Body of pancreas (tissue), 4 donors: ENCODE measurements at regions not wholly inside any gene's neighbourhood (a gene's known extent, or its start where the extent isn't known, plus 50 kb on each side); places are given as distances from the start of the nearest gene placed in this dataset.

Source experiments
- ATAC-seq: fragments of 150-250 bp; one replicate; pipeline ENCODE4 v1.9.1; 2016
- DNase-seq, 4 donors: peaks; one replicate each; pipeline ENCODE4 v3.0.0-alpha.2; 2019
- H3K27ac ChIP-seq, 4 donors: fragments of 200-600 bp; sonication (generic); 1 replicate in 3 of 4; 2 replicates in 1 of 4; pipeline versions ENCODE4 v1.5.1 to v1.6.1; 2016 to 2019; ENCODE audit warnings: mild to moderate bottlenecking in 1 of 4, mixed read lengths in 1 of 4, moderate library complexity in 1 of 4
- H3K27me3 ChIP-seq, 2 donors: fragments of 200-600 bp; sonication (generic); one replicate each; pipeline ENCODE4 v1.6.0; 2016; ENCODE audit warnings: mild to moderate bottlenecking in 1 of 2
- H3K36me3 ChIP-seq, 2 donors: fragments of 200-600 bp; sonication (generic); replicated peaks in 1 of 2; 2 replicates each; pipeline ENCODE4 v1.5.1; 2016; ENCODE audit warnings: low read depth in 2 of 2; ENCODE audit not compliant: insufficient read depth in 1 of 2
- H3K4me1 ChIP-seq: fragments of 200-600 bp; sonication (generic); one replicate; pipeline ENCODE4 v1.6.0; 2016
- H3K4me3 ChIP-seq, 2 donors: fragments of 200-600 bp; sonication (generic); 1 replicate in 1 of 2; 2 replicates in 1 of 2; pipeline ENCODE4 v1.5.1; 2016 to 2019
- H3K9me3 ChIP-seq, 3 donors: fragments of 200-600 bp; sonication (generic); 1 replicate in 2 of 3; 2 replicates in 1 of 3; pipeline ENCODE4 v1.5.1; 2016
- CTCF ChIP-seq, 7 experiments: fragments of 450-650 bp in 4 of 7; fragments of 200-600 bp in 3 of 7; sonication (generic) in 3 of 7; IDR thresholded peaks; one replicate each; pipeline ENCODE4 v1.5.1; 2016 to 2019; ENCODE audit warnings: antibody characterized with exemption in 7 of 7
- POLR2A ChIP-seq, 3 donors: fragments of 450-650 bp; IDR thresholded peaks; one replicate each; pipeline ENCODE4 v1.6.1; 2016; ENCODE audit warnings: antibody characterized with exemption in 3 of 3, mild to moderate bottlenecking in 2 of 3
- WGBS, 2 donors: methylation state at CpG; one replicate each; pipeline ENCODE4 v1.1.5; 2017; 5-methylcytosine and 5-hydroxymethylcytosine counted together
- intact Hi-C: fragments of 100-400 bp; cut with DNase I; formaldehyde crosslinking; loops from one replicate; pipeline ENCODE4 v1.15.1; 2023

- Histone ChIP-seq H3K36me3 (no peaks in the 10 kb centered on the region), H3K27me3 (no peaks in the 10 kb centered on the region), H3K4me1 (no peaks in the 10 kb centered on the region), H3K9me3 (no peaks in the 10 kb centered on the region), H3K4me3 (no peak overlapping the region), H3K27ac (no peak overlapping the region)
- 39 to 50% methylated on average over 1 of the region's 1 CpG for WGBS, 2 donors
- DNase-seq (no peak), ATAC-seq (no peak)
- TF ChIP-seq POLR2A (IDR thresholded peaks at IDR 0.05) (no peak), CTCF (IDR thresholded peaks at IDR 0.05) (no peak)
- intact Hi-C loops: no loop called here
Observed at GRCh38 chr15:36053746-36054145, 507.8 kb upstream of the DPH6 start.

GRCh38 chr15:36059596-36059995 is 513.6 kb upstream of the DPH6 start:
- Histone ChIP-seq H3K27me3 (no peaks in the 10 kb centered on the region), H3K9me3 (no peaks in the 10 kb centered on the region), H3K27ac (no peak overlapping the region), H3K4me3 (no peak overlapping the region), H3K4me1 (no peaks in the 10 kb centered on the region), H3K36me3 (no peaks in the 10 kb centered on the region)
- WGBS, 2 donors: 75 to 76% methylated on average over 3 of the region's 3 CpGs
- DNase-seq (no peak), ATAC-seq (no peak)
- TF ChIP-seq CTCF (IDR thresholded peaks at IDR 0.05): no peak
- no peak for TF ChIP-seq POLR2A (IDR thresholded peaks at IDR 0.05)
- intact Hi-C loops: no loop called here

GRCh38 chr15:36062357-36062756 is 516.4 kb upstream of the DPH6 start:
- H3K27me3 ChIP-seq: no peaks in the 10 kb centered on the region
- no peak overlapping the region for H3K4me3 ChIP-seq
- 43 to 47% methylated on average over 4 of the region's 4 CpGs for WGBS, 2 donors
- TF ChIP-seq CTCF (IDR thresholded peaks at IDR 0.05) (no peak), POLR2A (IDR thresholded peaks at IDR 0.05) (no peak)
- H3K36me3 ChIP-seq: no peaks in the 10 kb centered on the region
- no peaks in the 10 kb centered on the region for H3K4me1 ChIP-seq
- DNase-seq (no peak), ATAC-seq (no peak)
- H3K9me3 ChIP-seq: no peaks in the 10 kb centered on the region
- no peak overlapping the region for H3K27ac ChIP-seq
- intact Hi-C loops: no loop called here

- H3K9me3 ChIP-seq: no peaks in the 10 kb centered on the region
- intact Hi-C loops: no loop called here
- no peak for TF ChIP-seq CTCF (IDR thresholded peaks at IDR 0.05)
- no peak for TF ChIP-seq POLR2A (IDR thresholded peaks at IDR 0.05)
- H3K27ac ChIP-seq: no peak overlapping the region
- no peaks in the 10 kb centered on the region for H3K27me3 ChIP-seq
- WGBS, 2 donors: 100% methylated on average over 2 of the region's 3 CpGs; no CpG with 5 or more reads in 1 of the 2 donors
- no peaks in the 10 kb centered on the region for H3K4me1 ChIP-seq
- H3K36me3 ChIP-seq: no peaks in the 10 kb centered on the region
- no peak overlapping the region for H3K4me3 ChIP-seq
- ATAC-seq (no peak), DNase-seq (no peak)
Observed at GRCh38 chr15:36066757-36067156, 512.7 kb upstream of the CDIN1 start.

- Histone ChIP-seq H3K27me3 (no peaks in the 10 kb centered on the region), H3K4me1 (no peaks in the 10 kb centered on the region), H3K27ac (no peak overlapping the region), H3K9me3 (no peaks in the 10 kb centered on the region), H3K4me3 (no peak overlapping the region), H3K36me3 (no peaks in the 10 kb centered on the region)
- intact Hi-C loops: no loop called here
- TF ChIP-seq CTCF (IDR thresholded peaks at IDR 0.05) (no peak), POLR2A (IDR thresholded peaks at IDR 0.05) (no peak)
- WGBS, 2 donors: 81 to 94% methylated on average over 16 to 21 of the region's 21 CpGs
- DNase-seq (no peak), ATAC-seq (no peak)
Observed at GRCh38 chr15:36067483-36068274, 511.7 kb upstream of the CDIN1 start.
